DND-41 (cell line): ENCODE measurements at regions not wholly inside any gene's neighbourhood (a gene's known extent, or its start where the extent isn't known, plus 50 kb on each side); places are given as distances from the start of the nearest gene placed in this dataset.

ENCODE experiments used
- ATAC-seq: fragments of 200-7000 bp; cut with Tn5 transposase; 3 replicates; pipeline ENCODE4 v1.9.1; 2021; ENCODE audit warnings: low read depth; ENCODE audit not compliant: insufficient read depth
- DNase-seq: peaks from one replicate; pipeline ENCODE4 v3.0.0-alpha.2; 2020
- H2AFZ ChIP-seq: 2 replicates; pipeline ENCODE4 v1.6.0; 2012; ENCODE audit warnings: low read depth, low read length
- H3K27ac ChIP-seq: 2 replicates; pipeline ENCODE4 v1.5.1; 2012; ENCODE audit warnings: low read length, inconsistent platforms
- H3K27me3 ChIP-seq: fragments of 200-600 bp; sonication (generic); 2 replicates; pipeline ENCODE4 v1.6.0; 2012; ENCODE audit warnings: low read length, mild to moderate bottlenecking, inconsistent platforms; ENCODE audit not compliant: insufficient read depth, poor library complexity
- H3K36me3 ChIP-seq: 2 replicates; pipeline ENCODE4 v1.5.1; 2012; ENCODE audit warnings: low read length, inconsistent platforms; ENCODE audit not compliant: insufficient read depth
- H3K4me1 ChIP-seq: 2 replicates; pipeline ENCODE4 v1.5.1; 2012; ENCODE audit warnings: mild to moderate bottlenecking, low read length; ENCODE audit not compliant: insufficient read depth
- H3K4me2 ChIP-seq: 2 replicates; pipeline ENCODE4 v1.6.0; 2012; ENCODE audit warnings: mild to moderate bottlenecking, moderate library complexity, low read length, inconsistent platforms; ENCODE audit not compliant: insufficient read depth
- H3K4me3 ChIP-seq, 2 experiments: fragments of 200-600 bp in 1 of 2; shearing (Covaris generic) in 1 of 2; 2 replicates each; pipeline ENCODE4 v1.5.1; 2012 to 2016; ENCODE audit warnings: inconsistent platforms in 2 of 2, low read length in 2 of 2, mild to moderate bottlenecking in 2 of 2, low read depth in 1 of 2, moderate library complexity in 1 of 2
- H3K79me2 ChIP-seq: 2 replicates; pipeline ENCODE4 v1.6.0; 2012; ENCODE audit warnings: low read length, inconsistent platforms; ENCODE audit not compliant: insufficient read depth
- H3K9ac ChIP-seq: 2 replicates; pipeline ENCODE4 v1.6.0; 2012; ENCODE audit warnings: low read depth, mild to moderate bottlenecking, inconsistent platforms, low read length, moderate library complexity
- H3K9me3 ChIP-seq: 2 replicates; pipeline ENCODE4 v1.5.1; 2012; ENCODE audit warnings: low read length, moderate library complexity, mild to moderate bottlenecking, inconsistent platforms; ENCODE audit not compliant: insufficient read depth, severe bottlenecking
- H4K20me1 ChIP-seq: 2 replicates; pipeline ENCODE4 v1.6.0; 2012; ENCODE audit warnings: low read length; ENCODE audit not compliant: insufficient read depth
- CTCF ChIP-seq: IDR thresholded peaks from 2 replicates; pipeline ENCODE4 v1.5.1; 2012; ENCODE audit warnings: borderline replicate concordance, low read length, moderate library complexity, mild to moderate bottlenecking; ENCODE audit not compliant: poor library complexity, severe bottlenecking; ENCODE audit errors: extremely low read depth
- EZH2 ChIP-seq: IDR thresholded peaks from 3 replicates; pipeline ENCODE4 v1.6.1; 2012; ENCODE audit warnings: borderline replicate concordance, low read depth, mild to moderate bottlenecking, moderate library complexity, low read length, inconsistent platforms; ENCODE audit not compliant: severe bottlenecking

GRCh38 chr2:236843161-236843968, 242.3 kb upstream of the COPS8 start:
- Histone ChIP-seq H3K9ac (no peak overlapping the region), H2AFZ (no peak overlapping the region), H3K79me2 (no peaks in the 10 kb centered on the region), H3K27me3 (no peaks in the 10 kb centered on the region), H3K27ac (no peak overlapping the region), H3K4me1 (no peaks in the 10 kb centered on the region), H3K4me2 (no peak overlapping the region), H3K4me3 (no peak overlapping the region), H3K9me3 (peaks cover 4% of the 10 kb centered on the region), H4K20me1 (no peaks in the 10 kb centered on the region), H3K36me3 (no peaks in the 10 kb centered on the region)
- TF ChIP-seq CTCF (no peak), EZH2 (no peak)
- no peak for ATAC-seq
- no peak for DNase-seq

GRCh38 chr2:236844711-236845110, 241.0 kb upstream of the COPS8 start:
- Histone ChIP-seq H3K4me3 (no peak overlapping the region), H3K79me2 (no peaks in the 10 kb centered on the region), H3K27me3 (no peaks in the 10 kb centered on the region), H3K36me3 (no peaks in the 10 kb centered on the region), H3K4me1 (no peaks in the 10 kb centered on the region), H3K9ac (no peak overlapping the region), H3K9me3 (peaks cover 4% of the 10 kb centered on the region), H2AFZ (no peak overlapping the region), H3K27ac (no peak overlapping the region), H3K4me2 (no peak overlapping the region), H4K20me1 (no peaks in the 10 kb centered on the region)
- no peak for DNase-seq
- no peak for ATAC-seq
- TF ChIP-seq EZH2: no peak
- TF ChIP-seq CTCF: no peak

- H3K36me3 ChIP-seq: no peaks in the 10 kb centered on the region
- no peak overlapping the region for H3K9ac ChIP-seq
- no peak overlapping the region for H3K4me2 ChIP-seq
- peaks cover 4% of the 10 kb centered on the region for H3K9me3 ChIP-seq
- H3K4me1 ChIP-seq: no peaks in the 10 kb centered on the region
- no peaks in the 10 kb centered on the region for H4K20me1 ChIP-seq
- no peaks in the 10 kb centered on the region for H3K27me3 ChIP-seq
- TF ChIP-seq EZH2: no peak
- TF ChIP-seq CTCF: no peak
- DNase-seq (no peak), ATAC-seq (no peak)
- H3K79me2 ChIP-seq: no peaks in the 10 kb centered on the region
- H2AFZ ChIP-seq: no peak overlapping the region
- no peak overlapping the region for H3K4me3 ChIP-seq
- H3K27ac ChIP-seq: no peak overlapping the region
These were observed 238.7 kb upstream of the COPS8 start for GRCh38 chr2:236847023-236847422.
